T47D (cell line): ENCODE measurements at regions not wholly inside any gene's neighbourhood (a gene's known extent, or its start where the extent isn't known, plus 50 kb on each side); places are given as distances from the start of the nearest gene placed in this dataset.
"Not testable (repeated sequence)": the region's sequence is repeated elsewhere in the genome, so short reads cannot be mapped to it uniquely, and the experiment has no call there.

Experiments
- DNase-seq, 2 experiments: peaks; one replicate each; pipeline versions ENCODE4 v3.0.0 to v3.0.0-alpha.2; 2011 to 2012; ENCODE audit warnings: low read depth in 1 of 2, low spot score in 1 of 2
- JUND ChIP-seq: IDR thresholded peaks from 2 replicates; pipeline ENCODE4 v1.6.1; 2012; ENCODE audit warnings: low read depth
- in situ Hi-C: cut with HindIII; loops from 2 replicates; pipeline ENCODE4 v1.10.0; 2016; ENCODE audit warnings: low sequenced_read_pairs, low pct_unique_long_range_greater_than_20kb

DNA sequence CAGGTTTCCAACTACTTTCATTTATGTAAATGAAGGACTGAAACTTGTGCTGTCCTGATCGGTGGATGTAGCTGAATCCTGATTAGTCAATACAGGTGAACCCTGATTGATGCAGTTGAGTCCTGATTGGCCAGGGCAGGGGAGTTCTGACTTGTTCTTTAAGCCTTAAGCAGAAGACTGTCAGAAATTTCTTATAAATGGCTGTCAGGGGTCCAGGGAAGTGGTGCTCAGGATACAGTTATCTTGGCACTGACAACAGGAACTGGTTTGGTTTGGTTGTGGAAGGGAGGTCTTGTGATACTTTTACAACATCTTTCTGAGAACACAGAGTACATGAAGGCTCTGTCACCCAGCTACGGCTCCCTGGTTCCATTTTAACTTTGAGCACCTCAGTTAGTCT lies 132.1 kb downstream of the KCNJ12 start:
- in situ Hi-C loops, result no loop called here
- DNase-seq, result no peak
- TF ChIP-seq JUND, result no peak

DNA sequence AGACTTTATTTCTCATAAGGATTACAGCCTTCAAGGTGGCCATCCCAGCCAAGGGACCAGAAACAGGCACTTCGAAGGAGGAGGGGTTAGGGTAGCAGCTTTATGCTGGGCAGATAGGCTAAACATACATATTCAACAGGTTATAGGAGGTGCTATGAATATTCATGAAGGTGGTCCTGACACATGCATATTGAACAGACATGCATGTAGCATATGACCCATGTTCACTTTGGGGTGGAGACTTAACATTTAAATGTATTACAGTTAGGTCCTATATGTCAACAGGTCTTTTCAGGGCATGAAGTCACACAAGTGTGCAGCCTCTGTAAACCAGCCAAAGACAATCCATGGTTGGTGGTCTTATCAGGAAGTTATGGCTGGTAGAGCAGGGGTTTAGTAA lies 133.2 kb downstream of the KCNJ12 start:
- in situ Hi-C loops, DNase-seq: not testable (repeated sequence)

DNA sequence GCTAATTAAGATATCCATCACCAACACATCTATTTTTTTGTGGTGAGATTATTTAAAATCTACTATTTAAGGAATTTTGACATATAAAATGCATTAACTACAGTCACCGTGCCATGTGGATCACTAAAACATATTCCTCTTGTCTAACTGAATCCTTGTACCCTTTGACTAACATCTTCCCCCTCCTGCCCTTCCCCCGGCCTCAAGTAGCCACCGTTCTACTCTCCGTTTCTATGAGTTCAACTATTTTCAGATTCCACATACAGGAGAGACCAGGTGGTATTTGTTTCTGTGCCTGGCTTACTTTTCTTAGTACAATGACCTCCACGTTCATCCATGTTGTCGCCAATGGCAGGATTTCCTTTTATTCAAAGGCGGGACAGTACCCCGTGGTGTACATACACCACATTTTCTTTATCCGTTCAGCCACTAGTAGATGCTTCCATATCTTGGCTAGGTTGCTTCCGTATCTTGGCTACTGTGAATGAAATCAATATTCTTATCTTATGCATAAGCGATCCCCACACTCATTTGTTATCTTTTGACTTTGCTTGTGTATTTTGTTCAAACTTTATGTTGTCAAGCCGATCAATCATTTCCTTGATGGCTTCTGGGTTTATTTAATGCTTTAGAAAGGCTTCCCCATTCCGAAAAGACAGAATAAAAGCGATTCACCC lies 134.7 kb downstream of the KCNJ12 start:
- no peak for TF ChIP-seq JUND
- in situ Hi-C loops, result no loop called here
- no peak for DNase-seq

DNA sequence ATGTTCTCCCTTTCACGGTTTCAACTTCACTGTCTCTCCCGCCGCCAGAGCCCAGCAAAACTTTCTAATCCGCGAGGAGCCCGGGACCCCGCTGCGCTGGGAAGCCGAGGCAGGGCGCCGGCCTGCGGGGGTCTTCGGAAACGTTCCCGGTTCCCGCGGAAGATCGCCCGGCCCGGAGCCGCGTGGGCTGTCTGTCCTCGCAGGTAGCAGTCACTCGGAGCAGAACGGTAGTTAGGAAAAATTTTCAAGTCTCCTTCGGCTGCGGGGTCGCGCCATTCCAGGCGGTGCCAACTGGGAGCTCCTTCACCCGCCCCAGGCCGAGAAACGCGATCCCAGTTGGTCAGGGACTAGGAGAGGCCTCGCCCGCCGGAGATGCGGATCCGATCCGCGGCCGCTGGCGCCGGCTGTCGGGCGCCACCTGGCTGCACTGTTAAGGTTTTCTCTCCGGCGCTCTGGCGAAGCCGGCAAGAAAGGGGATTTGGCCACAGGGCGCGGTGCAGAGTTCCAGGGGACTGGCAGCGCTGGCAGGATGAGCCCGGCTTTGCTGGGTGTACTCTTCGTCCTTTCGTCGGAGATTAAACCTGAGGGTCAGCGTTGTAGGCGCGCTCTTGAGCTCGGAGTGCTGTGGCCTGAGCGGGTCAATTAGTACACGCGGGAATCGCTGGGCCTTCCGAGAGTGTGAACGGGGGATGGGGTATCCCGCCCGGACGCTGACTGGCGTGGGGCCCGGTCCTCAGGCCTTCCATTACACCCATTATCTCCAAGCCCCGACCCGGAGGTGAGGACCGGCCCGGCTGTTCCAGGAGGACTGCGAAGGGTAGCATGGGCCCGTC lies 135.4 kb downstream of the KCNJ12 start:
- DNase-seq, result peak; percentile 56 to 67
- no peak for TF ChIP-seq JUND
- in situ Hi-C loops, result no loop called here

DNA sequence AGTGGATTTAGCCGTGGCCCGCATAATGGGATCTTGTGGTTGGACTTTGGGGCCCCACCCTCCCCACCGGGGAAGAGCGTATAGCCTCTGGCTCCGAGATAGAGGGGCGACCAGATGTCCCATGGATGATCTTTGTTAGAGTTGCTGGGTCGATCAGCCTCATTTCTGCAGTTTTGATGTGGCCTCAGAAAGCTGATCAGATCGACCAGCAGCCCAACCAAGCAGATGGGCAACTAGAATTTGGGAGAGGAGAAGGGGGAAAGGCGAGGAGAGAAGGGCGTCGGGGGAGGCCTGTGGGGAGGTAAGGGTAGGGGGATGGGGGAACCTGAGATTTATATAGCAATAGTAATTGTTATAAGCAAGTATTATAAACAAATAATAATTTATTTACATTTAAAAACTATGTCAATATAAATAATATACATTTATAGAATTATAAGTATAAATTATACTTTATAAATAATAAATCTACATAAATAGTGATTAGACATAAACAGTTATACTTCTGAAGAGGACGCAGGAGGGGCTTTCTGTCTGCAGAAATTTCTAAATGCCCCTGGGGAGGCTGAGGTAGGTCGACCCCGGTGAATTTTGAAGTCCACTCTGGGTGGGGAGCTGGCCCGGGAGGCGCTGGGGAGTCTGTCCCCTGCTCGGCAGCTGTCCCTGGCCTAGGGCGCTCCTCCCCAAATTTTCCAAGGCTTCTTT lies 136.3 kb downstream of the KCNJ12 start:
- in situ Hi-C loops, result no loop called here
- DNase-seq, result no peak
- TF ChIP-seq JUND, result no peak

DNA sequence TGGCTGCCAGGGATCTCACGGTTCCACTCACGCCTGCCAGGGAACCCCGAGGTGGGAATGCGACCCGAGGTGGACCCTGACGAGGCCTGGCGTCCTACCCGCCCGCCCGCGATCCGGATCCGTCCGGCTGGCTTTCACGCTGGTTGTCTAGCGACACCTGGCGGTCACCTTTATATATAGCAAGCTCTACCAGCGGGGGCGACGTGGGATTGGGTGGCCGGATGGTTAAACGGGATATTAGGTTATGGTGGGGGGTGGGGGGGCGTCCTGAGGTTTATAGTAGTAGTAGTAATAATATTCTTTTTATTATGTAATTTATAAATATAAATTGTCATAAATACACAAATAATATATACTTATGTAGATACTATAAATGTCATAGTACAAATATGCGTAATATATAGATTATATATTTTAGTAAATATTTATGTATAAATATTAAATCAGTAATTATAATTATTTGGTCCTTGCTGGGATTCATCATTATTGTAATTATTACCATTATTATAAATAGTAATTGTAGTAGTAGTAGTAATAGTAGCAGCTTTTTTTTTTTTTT lies 136.9 kb downstream of the KCNJ12 start:
- in situ Hi-C loops, result no loop called here
- TF ChIP-seq JUND, result no peak
- DNase-seq, result peak; percentile 69 to 77

DNA sequence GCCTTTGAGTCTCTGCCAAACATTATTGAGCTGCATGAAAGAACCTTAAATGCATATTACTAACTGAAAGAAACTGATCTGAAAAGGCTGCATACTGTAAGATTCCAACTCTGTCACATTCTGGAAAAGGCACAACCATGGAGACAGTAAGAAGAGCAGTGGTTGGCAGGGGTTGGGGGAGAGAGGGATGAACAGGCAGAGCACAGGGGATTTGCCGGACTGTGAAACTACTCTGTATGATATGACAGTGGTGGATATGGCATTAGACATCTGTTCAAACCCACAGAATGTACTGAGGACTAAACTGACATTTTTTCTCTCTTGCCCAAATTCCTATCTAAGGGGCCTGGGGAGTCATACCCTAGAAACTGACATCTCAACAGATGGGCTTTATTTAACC lies 138.4 kb downstream of the KCNJ12 start:
- DNase-seq, in situ Hi-C loops: not testable (repeated sequence)

DNA sequence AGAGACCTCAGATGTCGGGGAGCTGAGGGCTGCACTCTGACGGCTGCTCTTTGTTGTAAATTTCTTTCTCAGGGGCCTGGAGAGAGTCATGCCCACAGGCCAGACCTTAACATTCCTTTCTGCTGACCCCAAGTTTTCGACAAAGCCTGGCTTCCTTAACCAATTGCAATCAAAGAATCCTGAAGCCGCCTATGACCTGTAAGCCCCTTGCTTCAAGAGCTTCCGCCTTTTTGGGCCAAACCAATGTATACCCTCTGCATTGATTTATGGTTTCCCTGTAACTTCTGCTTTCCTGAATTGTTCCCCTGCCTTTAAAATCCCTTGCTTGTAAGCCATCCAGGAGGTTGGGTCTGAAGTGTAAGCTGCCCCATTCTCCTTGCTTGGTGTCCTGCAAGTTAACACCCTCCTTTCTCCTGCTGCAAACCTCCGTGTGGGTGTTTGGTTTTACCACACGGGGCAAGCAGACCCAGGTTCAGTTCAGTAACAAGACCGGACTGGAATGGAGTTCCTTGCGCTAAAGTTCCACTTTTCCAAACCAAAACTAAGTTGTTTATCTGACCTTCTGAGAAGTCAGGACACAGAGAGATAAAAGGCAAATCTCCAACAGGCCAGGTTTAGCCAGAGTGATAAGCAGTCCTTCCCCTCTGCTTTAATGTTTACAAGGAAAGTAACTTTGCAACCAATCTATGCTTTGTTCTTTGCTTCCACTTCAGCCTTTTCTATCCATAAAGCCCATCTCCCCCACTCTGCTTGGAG lies 141.6 kb downstream of the KCNJ12 start:
- no peak for DNase-seq
- in situ Hi-C loops, result no loop called here
- no peak for TF ChIP-seq JUND

DNA sequence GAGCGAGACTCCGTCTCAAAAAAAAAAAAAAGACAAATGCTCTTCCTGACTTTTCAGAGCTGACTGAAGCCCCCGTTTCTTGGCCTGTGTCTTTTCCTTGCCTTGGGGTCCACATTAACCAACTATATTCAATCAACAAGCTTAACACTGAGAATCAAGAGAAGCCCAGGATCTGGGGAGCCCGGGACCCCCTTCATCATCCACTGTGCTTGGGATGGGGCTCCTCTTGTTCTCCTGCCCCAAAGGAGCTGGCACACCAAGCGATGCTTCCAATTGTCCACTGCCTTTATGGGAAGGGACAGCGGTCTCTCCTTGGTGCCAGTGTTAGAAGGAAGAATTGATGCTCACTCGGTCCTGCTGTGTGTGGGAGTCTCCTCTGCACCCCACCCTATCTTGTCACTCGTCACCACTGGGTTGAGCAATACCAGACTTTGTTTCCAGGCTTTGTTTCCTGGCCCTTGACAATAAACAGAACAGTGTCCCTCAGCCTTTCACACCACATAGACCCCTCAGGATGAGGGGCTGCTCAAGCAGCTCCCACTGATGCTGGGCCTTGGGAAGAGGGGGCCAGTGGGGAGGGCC lies 146.7 kb downstream of the KCNJ12 start:
- no peak for DNase-seq
- in situ Hi-C loops, result no loop called here
- TF ChIP-seq JUND, result no peak

DNA sequence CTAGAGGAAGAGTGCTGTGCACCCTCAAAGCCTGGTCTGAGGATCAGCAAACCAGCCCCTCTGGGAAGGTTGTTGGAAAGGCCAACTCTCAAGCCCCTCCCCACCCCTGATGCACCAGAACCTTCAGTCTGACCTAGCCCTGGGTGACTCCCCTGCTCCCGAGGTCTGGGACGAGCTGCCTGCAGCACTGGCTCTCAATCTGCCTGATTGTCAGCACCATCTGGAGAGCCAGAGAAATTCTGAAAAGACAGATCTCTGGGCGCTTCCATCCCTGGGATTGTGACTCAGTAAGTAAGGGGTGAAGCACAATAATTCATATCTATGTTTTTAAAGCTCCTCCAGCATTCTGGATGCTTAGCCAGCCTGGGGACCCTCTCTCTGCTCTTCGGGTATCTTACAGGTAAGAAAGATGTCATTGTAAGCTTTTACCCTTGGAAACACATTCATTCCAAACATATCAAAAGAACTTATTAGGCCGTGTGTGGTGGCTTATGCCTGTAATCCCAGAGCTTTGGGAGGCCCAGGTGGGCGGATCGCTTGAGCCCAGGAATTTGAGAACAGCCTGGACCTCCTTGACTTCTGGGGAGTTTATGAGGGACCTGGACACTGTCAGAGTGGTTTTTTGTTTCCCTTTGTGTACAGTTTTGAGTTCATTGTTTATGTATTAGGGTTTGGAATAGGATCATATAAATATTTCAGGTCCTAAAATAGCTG lies 147.5 kb downstream of the KCNJ12 start:
- in situ Hi-C loops, result no loop called here
- TF ChIP-seq JUND, result no peak

DNA sequence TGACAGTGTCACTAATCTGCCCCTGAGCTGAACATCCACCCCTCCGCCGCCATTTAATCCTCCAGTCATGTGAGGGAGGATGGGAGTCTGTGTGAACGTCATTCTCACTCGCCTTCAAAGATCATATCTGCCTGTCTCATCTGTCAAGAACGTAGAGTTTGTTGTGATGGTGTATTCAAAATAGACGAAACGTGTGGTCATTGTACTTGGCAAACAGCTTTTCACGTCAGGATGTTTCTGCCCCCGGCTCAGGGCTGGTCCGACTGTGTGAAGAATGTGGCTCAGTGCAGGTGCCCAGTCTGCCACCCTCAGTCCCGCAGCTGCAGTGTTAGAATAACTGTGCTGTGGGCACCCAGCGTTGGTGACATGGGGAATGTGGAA lies 148.0 kb downstream of the KCNJ12 start:
- no peak for TF ChIP-seq JUND
- DNase-seq, result peak in 1 of 2 experiments; percentile 40
- in situ Hi-C loops, result no loop called here

More for the DNA sequence above, 147.5 kb downstream of the KCNJ12 start:
- DNase-seq, result no peak
